ENCODE measurements at regions not wholly inside any gene's neighbourhood (a gene's known extent, or its start where the extent isn't known, plus 50 kb on each side); places are given as distances from the start of the nearest gene placed in this dataset.

- TF ChIP-seq POLR2A (IDR thresholded peaks at IDR 0.05), result no peak
- TF ChIP-seq CTCF (IDR thresholded peaks at IDR 0.05), result no peak
Observed at GRCh38 chr9:73640971-73641370, 489.3 kb downstream of the ANXA1 start.
